Nephron (organoid): ENCODE measurements at regions not wholly inside any gene's neighbourhood (a gene's known extent, or its start where the extent isn't known, plus 50 kb on each side); places are given as distances from the start of the nearest gene placed in this dataset.

Experiments
- H3K27ac Mint-ChIP-seq, 3 experiments: 2 replicates each; pipeline ENCODE4 v1.8.0; 2020; ENCODE audit warnings: mixed read lengths in 3 of 3, mild to moderate bottlenecking in 2 of 3, moderate library complexity in 1 of 3
- H3K27me3 Mint-ChIP-seq: 2 replicates; pipeline ENCODE4 v1.8.0; 2021; ENCODE audit warnings: low read depth, mild to moderate bottlenecking, moderate library complexity, mixed read lengths
- H3K36me3 Mint-ChIP-seq: 2 replicates; pipeline ENCODE4 v1.8.0; 2020; ENCODE audit warnings: low read depth, mixed read lengths
- H3K4me1 Mint-ChIP-seq: 2 replicates; pipeline ENCODE4 v1.8.0; 2020; ENCODE audit warnings: mixed read lengths
- H3K4me3 Mint-ChIP-seq, 3 experiments: 2 replicates each; pipeline ENCODE4 v1.8.0; 2020; ENCODE audit warnings: mild to moderate bottlenecking in 3 of 3, mixed read lengths in 3 of 3, moderate library complexity in 2 of 3
- H3K9me3 Mint-ChIP-seq: 2 replicates; pipeline ENCODE4 v1.8.0; 2020; ENCODE audit warnings: mixed read lengths
- CTCF ChIP-seq, 3 experiments: fragments of 200-600 bp; sonication (generic); IDR thresholded peaks; one replicate each; pipeline ENCODE4 v1.5.0; 2021; ENCODE audit warnings: antibody characterized with exemption in 3 of 3; ENCODE audit not compliant: unreplicated experiment in 3 of 3

DNA sequence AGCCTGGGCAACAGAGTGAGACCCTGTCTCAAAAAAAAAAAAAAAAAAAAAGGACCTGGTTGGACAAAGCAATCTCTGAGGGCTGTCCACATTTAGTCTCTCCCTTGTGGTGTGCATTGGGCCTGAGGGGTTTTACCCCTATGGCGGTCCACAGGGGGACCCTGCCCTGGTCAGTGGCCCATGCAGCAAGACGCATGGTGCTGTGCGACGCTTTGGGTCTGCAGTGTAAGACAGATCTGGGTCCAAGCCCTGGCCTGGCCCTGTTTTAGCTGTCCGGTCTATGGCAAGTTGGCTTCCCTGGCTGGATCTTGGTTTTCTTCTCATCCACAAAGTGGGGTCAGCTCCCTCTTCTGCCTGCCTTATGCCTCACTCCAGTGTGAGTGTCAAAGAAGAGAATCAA is 123.2 kb upstream of the NLRP1 start:
- no peaks in the 10 kb centered on the region for H3K36me3 Mint-ChIP-seq
- no peaks in the 10 kb centered on the region for H3K9me3 Mint-ChIP-seq
- H3K4me1 Mint-ChIP-seq: peaks cover 6% of the 10 kb centered on the region
- H3K27ac Mint-ChIP-seq: no peak overlapping the region
- peaks cover 27% of the 10 kb centered on the region for H3K27me3 Mint-ChIP-seq
- TF ChIP-seq CTCF (IDR thresholded peaks at IDR 0.05; ENCODE audit: unreplicated experiment in 3 of 3): no peak
- no peak overlapping the region for H3K4me3 Mint-ChIP-seq

- Mint-ChIP-seq H3K4me3 (no peak overlapping the region), H3K9me3 (no peaks in the 10 kb centered on the region), H3K27ac (no peak overlapping the region), H3K36me3 (no peaks in the 10 kb centered on the region), H3K4me1 (peaks cover 6% of the 10 kb centered on the region), H3K27me3 (peaks cover 27% of the 10 kb centered on the region)
- TF ChIP-seq CTCF (IDR thresholded peaks at IDR 0.05; ENCODE audit: unreplicated experiment in 3 of 3): no peak
Measured at GRCh38 chr17:5708344-5708743, 124.0 kb upstream of the NLRP1 start.

GRCh38 chr17:5711344-5711743 is 127.0 kb upstream of the NLRP1 start:
- H3K27ac Mint-ChIP-seq: no peak overlapping the region
- peaks cover 4% of the 10 kb centered on the region for H3K4me1 Mint-ChIP-seq
- H3K4me3 Mint-ChIP-seq: no peak overlapping the region
- H3K36me3 Mint-ChIP-seq: no peaks in the 10 kb centered on the region
- no peak for TF ChIP-seq CTCF (IDR thresholded peaks at IDR 0.05; ENCODE audit: unreplicated experiment in 3 of 3)
- H3K27me3 Mint-ChIP-seq: peaks cover 35% of the 10 kb centered on the region
- H3K9me3 Mint-ChIP-seq: no peaks in the 10 kb centered on the region

DNA sequence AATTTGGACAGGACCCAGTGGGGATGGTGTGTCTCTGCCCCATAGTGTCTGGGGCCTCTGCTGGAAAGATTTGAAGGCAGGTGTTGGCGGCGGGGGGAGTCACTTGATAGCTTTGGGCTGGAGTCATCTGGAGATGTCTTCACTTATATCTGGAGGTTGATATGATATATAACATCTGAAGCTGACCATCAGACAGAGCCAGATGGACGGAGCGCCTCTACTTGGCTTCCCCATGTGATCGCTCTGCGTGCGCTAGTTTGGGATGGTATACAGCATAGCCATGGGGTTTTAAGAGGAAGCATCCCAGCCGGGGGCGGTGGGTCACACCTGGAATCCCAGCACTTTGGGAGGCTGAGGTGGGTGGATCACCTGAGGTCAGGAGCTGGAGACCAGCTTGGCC is 130.7 kb upstream of the NLRP1 start:
- Mint-ChIP-seq H3K27ac (no peak overlapping the region), H3K4me1 (no peaks in the 10 kb centered on the region), H3K27me3 (peaks cover 34% of the 10 kb centered on the region), H3K4me3 (no peak overlapping the region), H3K9me3 (no peaks in the 10 kb centered on the region), H3K36me3 (no peaks in the 10 kb centered on the region)
- no peak for TF ChIP-seq CTCF (IDR thresholded peaks at IDR 0.05; ENCODE audit: unreplicated experiment in 3 of 3)

GRCh38 chr17:5715478-5715877 is 131.2 kb upstream of the NLRP1 start:
- no peaks in the 10 kb centered on the region for H3K36me3 Mint-ChIP-seq
- no peaks in the 10 kb centered on the region for H3K4me1 Mint-ChIP-seq
- no peak overlapping the region for H3K27ac Mint-ChIP-seq
- no peaks in the 10 kb centered on the region for H3K9me3 Mint-ChIP-seq
- TF ChIP-seq CTCF (IDR thresholded peaks at IDR 0.05; ENCODE audit: unreplicated experiment in 3 of 3): no peak
- no peak overlapping the region for H3K4me3 Mint-ChIP-seq
- peaks cover 30% of the 10 kb centered on the region for H3K27me3 Mint-ChIP-seq

GRCh38 chr17:5718726-5719125 is 134.4 kb upstream of the NLRP1 start:
- H3K27me3 Mint-ChIP-seq: peaks cover 17% of the 10 kb centered on the region
- H3K9me3 Mint-ChIP-seq: peaks cover 4% of the 10 kb centered on the region
- no peak overlapping the region for H3K27ac Mint-ChIP-seq
- no peaks in the 10 kb centered on the region for H3K4me1 Mint-ChIP-seq
- H3K4me3 Mint-ChIP-seq: no peak overlapping the region
- no peaks in the 10 kb centered on the region for H3K36me3 Mint-ChIP-seq
- TF ChIP-seq CTCF (IDR thresholded peaks at IDR 0.05; ENCODE audit: unreplicated experiment in 3 of 3): no peak
